ENCODE measurements at regions not wholly inside any gene's neighbourhood (a gene's known extent, or its start where the extent isn't known, plus 50 kb on each side); places are given as distances from the start of the nearest gene placed in this dataset.

DNA sequence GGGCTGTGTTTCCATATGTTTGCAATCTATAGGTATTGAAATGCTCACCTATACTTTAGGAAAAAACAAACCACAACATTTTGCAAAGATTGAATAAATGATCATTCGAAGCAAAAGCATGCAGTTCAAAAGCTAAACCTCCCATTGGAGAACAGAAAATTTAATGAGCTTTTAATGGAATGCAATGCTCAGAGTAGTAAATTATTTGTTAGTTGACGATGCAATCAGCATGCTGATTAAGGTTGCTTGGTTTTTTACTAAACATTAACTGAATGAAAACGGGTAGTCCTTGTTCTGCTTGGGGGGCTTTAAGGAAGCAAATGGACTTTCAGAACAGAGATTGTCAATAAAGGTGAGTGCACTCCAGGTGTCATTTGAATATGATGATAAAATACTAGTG lies 123.3 kb upstream of the TMEM161B start:
- DNase-seq = no peak
- no peak overlapping the region for H3T11ph ChIP-seq (ENCODE audit: low read length)
- H3K4ac ChIP-seq (ENCODE audit: low read depth, low read length) = no peak overlapping the region
- H3K9me3 Mint-ChIP-seq = no peaks in the 10 kb centered on the region
- H3K36me3 Mint-ChIP-seq (ENCODE audit: insufficient read depth in 1 of 3, low read depth in 3 of 3) = no peaks in the 10 kb centered on the region
- no peak overlapping the region for H3K4me2 ChIP-seq (ENCODE audit: insufficient read depth, insufficient read length, low read length)
- H3K4me3 Mint-ChIP-seq = no peak overlapping the region
- H3K9me3 ChIP-seq (ENCODE audit: control insufficient read depth, low read depth, low read length) = no peaks in the 10 kb centered on the region
- no peak overlapping the region for H3K14ac ChIP-seq (ENCODE audit: insufficient read depth, low read length)
- no peak overlapping the region for H3K9ac ChIP-seq (ENCODE audit: extremely low read depth, insufficient read length, low read length)
- H3K79me1 ChIP-seq (ENCODE audit: insufficient read depth, low read depth, low read length, poor library complexity, severe bottlenecking) = no peaks in the 10 kb centered on the region
- H2BK15ac ChIP-seq (ENCODE audit: low read depth, low read length) = no peak overlapping the region
- no peak overlapping the region for H2BK20ac ChIP-seq (ENCODE audit: low read depth, low read length, poor library complexity, severe bottlenecking)
- H3K18ac ChIP-seq (ENCODE audit: insufficient read length, low read depth, low read length) = no peak overlapping the region
- H2BK5ac ChIP-seq (ENCODE audit: insufficient read length, low read length) = no peak overlapping the region
- H3K56ac ChIP-seq (ENCODE audit: insufficient read length, low read depth, low read length) = no peak overlapping the region
- no peaks in the 10 kb centered on the region for H4K20me1 ChIP-seq (ENCODE audit: control insufficient read depth, insufficient read depth, insufficient read length)
- H3K4me1 ChIP-seq (ENCODE audit: insufficient read depth, low read length) = peaks cover 34% of the 10 kb centered on the region
- H4K91ac ChIP-seq (ENCODE audit: insufficient read length, low read depth, low read length) = no peak overlapping the region
- H3K27me3 Mint-ChIP-seq (ENCODE audit: low read depth) = peaks cover 2% of the 10 kb centered on the region; the same call in 1 of the 2 replicates
- no peak overlapping the region for H3K27ac ChIP-seq (ENCODE audit: insufficient read length, low read depth, low read length)
- H4K8ac ChIP-seq (replicated peaks; ENCODE audit: insufficient read length, low read depth, low read length) = no peak overlapping the region
- no peak overlapping the region for H2BK12ac ChIP-seq (ENCODE audit: insufficient read length, low read depth, low read length)
- H3K79me2 ChIP-seq (ENCODE audit: insufficient read depth, low read length) = no peaks in the 10 kb centered on the region
- no peak overlapping the region for H2BK120ac ChIP-seq (ENCODE audit: low read depth, low read length, poor library complexity, severe bottlenecking)
- no peak overlapping the region for H3K23ac ChIP-seq (ENCODE audit: insufficient read length, low read depth, low read length)
- WGBS (ENCODE audit: extremely low coverage, insufficient read length, low lambda C conversion rate) = no CpG with 5 or more reads among the region's 3 CpGs
- H2AK5ac ChIP-seq (ENCODE audit: insufficient read length, low read length) = no peak overlapping the region
- H4K5ac ChIP-seq (ENCODE audit: insufficient read length, low read depth, low read length) = no peak overlapping the region
- no peak for TF ChIP-seq CTCF (conservative IDR thresholded peaks at IDR 0.05)
- peaks cover 75 to 86% of the 10 kb centered on the region in 2 experiments for H3K4me1 Mint-ChIP-seq
- H3K27me3 ChIP-seq (ENCODE audit: insufficient read depth, low read length) = no peaks in the 10 kb centered on the region; the same call in 1 of the 2 replicates
- no peak overlapping the region for H3K27ac Mint-ChIP-seq
- no peaks in the 10 kb centered on the region for H3K23me2 ChIP-seq (ENCODE audit: insufficient read length, low read depth, low read length, poor library complexity, severe bottlenecking)
- no peak overlapping the region for H2AFZ ChIP-seq (ENCODE audit: low read length)
